ENCODE measurements at regions not wholly inside any gene's neighbourhood (a gene's known extent, or its start where the extent isn't known, plus 50 kb on each side); places are given as distances from the start of the nearest gene placed in this dataset.

- Mint-ChIP-seq H3K4me1 (no peaks in the 10 kb centered on the region), H3K36me3 (ENCODE audit: low read depth) (no peaks in the 10 kb centered on the region), H3K9me3 (no peaks in the 10 kb centered on the region), H3K27me3 (ENCODE audit: insufficient read depth) (peaks cover 85% of the 10 kb centered on the region), H3K4me3 (no peak overlapping the region), H3K27ac (no peak overlapping the region)
- Histone ChIP-seq H3K4me1 (ENCODE audit: control insufficient read depth, insufficient read depth, low read length) (no peaks in the 10 kb centered on the region), H3K27ac (ENCODE audit: low read depth, low read length) (no peak overlapping the region), H3K36me3 (ENCODE audit: control insufficient read depth, insufficient read depth, low read length) (no peaks in the 10 kb centered on the region), H3K9me3 (ENCODE audit: control insufficient read depth, low read length) (no peaks in the 10 kb centered on the region), H3K27me3 (ENCODE audit: control insufficient read depth, insufficient read depth, low read length, poor library complexity, severe bottlenecking) (peaks cover 58% of the 10 kb centered on the region), H3K4me3 (ENCODE audit: low read length) (no peak overlapping the region), H3K9ac (ENCODE audit: extremely low read depth, low read length, poor library complexity, severe bottlenecking) (no peak overlapping the region)
- DNase-seq, result no peak
- WGBS, 2 experiments (ENCODE audit: insufficient coverage in 1 of 2, insufficient read length in 1 of 2), result 89 to 100% methylated on average over 5 to 8 of the region's 8 CpGs
- no peak for TF ChIP-seq CTCF (conservative IDR thresholded peaks at IDR 0.05)
Measured at GRCh38 chr9:97761879-97762278, 64.7 kb upstream of the XPA start.

GRCh38 chr9:97763874-97764273, 66.7 kb upstream of the XPA start:
- Histone ChIP-seq H3K4me1 (ENCODE audit: control insufficient read depth, insufficient read depth, low read length) (no peaks in the 10 kb centered on the region), H3K9ac (ENCODE audit: extremely low read depth, low read length, poor library complexity, severe bottlenecking) (no peak overlapping the region), H3K27ac (ENCODE audit: low read depth, low read length) (no peak overlapping the region), H3K36me3 (ENCODE audit: control insufficient read depth, insufficient read depth, low read length) (no peaks in the 10 kb centered on the region), H3K4me3 (ENCODE audit: low read length) (no peak overlapping the region), H3K27me3 (ENCODE audit: control insufficient read depth, insufficient read depth, low read length, poor library complexity, severe bottlenecking) (peaks cover 40% of the 10 kb centered on the region), H3K9me3 (ENCODE audit: control insufficient read depth, low read length) (no peaks in the 10 kb centered on the region)
- no peaks in the 10 kb centered on the region for H3K9me3 Mint-ChIP-seq
- H3K27ac Mint-ChIP-seq, result no peak overlapping the region
- no peak overlapping the region for H3K4me3 Mint-ChIP-seq
- no peak for DNase-seq
- H3K36me3 Mint-ChIP-seq (ENCODE audit: low read depth), result no peaks in the 10 kb centered on the region
- peaks cover 1% of the 10 kb centered on the region for H3K4me1 Mint-ChIP-seq
- H3K27me3 Mint-ChIP-seq (ENCODE audit: insufficient read depth), result peaks cover 68% of the 10 kb centered on the region
- 89 to 100% methylated on average over 1 to 4 of the region's 4 CpGs for WGBS, 2 experiments (ENCODE audit: insufficient coverage in 1 of 2, insufficient read length in 1 of 2)
- no peak for TF ChIP-seq CTCF (conservative IDR thresholded peaks at IDR 0.05)

- Mint-ChIP-seq H3K9me3 (no peaks in the 10 kb centered on the region), H3K27me3 (ENCODE audit: insufficient read depth) (peaks cover 59% of the 10 kb centered on the region), H3K36me3 (ENCODE audit: low read depth) (no peaks in the 10 kb centered on the region), H3K4me3 (no peak overlapping the region), H3K4me1 (peaks cover 13% of the 10 kb centered on the region), H3K27ac (no peak overlapping the region)
- H3K4me3 ChIP-seq (ENCODE audit: low read length), result no peak overlapping the region
- H3K27ac ChIP-seq (ENCODE audit: low read depth, low read length), result no peak overlapping the region
- peaks cover 26% of the 10 kb centered on the region for H3K27me3 ChIP-seq (ENCODE audit: control insufficient read depth, insufficient read depth, low read length, poor library complexity, severe bottlenecking)
- TF ChIP-seq CTCF (conservative IDR thresholded peaks at IDR 0.05), result no peak
- no peak for DNase-seq
- WGBS, 2 experiments (ENCODE audit: insufficient coverage in 1 of 2, insufficient read length in 1 of 2), result 86 to 90% methylated on average over 1 to 2 of the region's 2 CpGs
- H3K36me3 ChIP-seq (ENCODE audit: control insufficient read depth, insufficient read depth, low read length), result no peaks in the 10 kb centered on the region
- H3K9ac ChIP-seq (ENCODE audit: extremely low read depth, low read length, poor library complexity, severe bottlenecking), result no peak overlapping the region
- H3K4me1 ChIP-seq (ENCODE audit: control insufficient read depth, insufficient read depth, low read length), result peaks cover 7% of the 10 kb centered on the region
- H3K9me3 ChIP-seq (ENCODE audit: control insufficient read depth, low read length), result no peaks in the 10 kb centered on the region
Measured at GRCh38 chr9:97766092-97766491, 69.0 kb upstream of the XPA start.

All from endodermal cell (in vitro differentiated cells).